ENCODE measurements at regions not wholly inside any gene's neighbourhood (a gene's known extent, or its start where the extent isn't known, plus 50 kb on each side); places are given as distances from the start of the nearest gene placed in this dataset.

DNA sequence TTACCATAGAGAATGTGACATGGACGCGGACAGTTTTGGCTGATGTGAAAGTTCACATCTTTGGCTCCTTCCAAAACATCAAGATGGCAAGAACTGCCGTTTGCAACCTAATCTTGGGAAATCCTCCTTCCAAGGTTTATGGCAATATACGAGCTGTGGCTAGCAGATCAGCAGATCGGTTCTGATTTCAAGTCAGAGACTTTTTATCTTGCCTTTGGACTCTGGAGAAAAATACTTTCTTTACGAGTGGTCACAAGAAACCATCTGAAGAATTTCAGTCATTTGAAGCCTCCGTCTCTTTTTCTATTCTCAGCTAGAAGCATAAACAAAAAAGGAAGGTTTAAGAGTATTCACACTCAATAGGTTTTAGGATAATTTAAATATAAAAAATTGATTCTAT lies 153.5 kb upstream of the MEIS2 start:
- TF ChIP-seq POLR2A (IDR thresholded peaks at IDR 0.05) (no peak), CTCF (IDR thresholded peaks at IDR 0.05) (no peak), POLR2AphosphoS5 (IDR thresholded peaks at IDR 0.05) (no peak)

Measured in prostate gland (tissue), 2 donors.